ENCODE measurements at regions not wholly inside any gene's neighbourhood (a gene's known extent, or its start where the extent isn't known, plus 50 kb on each side); places are given as distances from the start of the nearest gene placed in this dataset.

DNA sequence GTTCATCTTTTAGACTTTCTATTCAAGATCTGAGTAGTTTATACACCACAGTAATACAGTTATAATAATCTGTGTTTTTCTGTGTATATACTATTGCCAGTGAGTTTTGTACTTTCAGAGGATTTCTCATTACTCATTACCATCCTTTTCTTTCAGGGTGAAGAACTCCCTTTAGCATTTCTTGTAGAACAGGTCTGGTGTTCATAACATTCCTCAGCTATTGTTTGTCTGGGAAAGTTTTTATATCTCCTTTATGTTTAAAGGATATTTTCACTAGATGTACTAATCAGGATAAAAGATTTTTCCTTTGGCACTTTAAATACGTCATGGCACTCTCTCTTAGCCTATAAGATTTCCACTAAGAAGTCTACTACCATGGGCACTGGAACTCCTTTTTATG is 705.5 kb downstream of the SLC4A3 start:
- DNase-seq (no peak), FAIRE-seq (no peak)
- Histone ChIP-seq H3K27ac (ENCODE audit: low read depth in 2 of 2, low read length in 2 of 2) (no peak overlapping the region), H3K4me3 (ENCODE audit: low read length in 3 of 3) (no peak overlapping the region), H3K9ac (ENCODE audit: low read length in 3 of 3) (no peak overlapping the region), H3K36me3 (ENCODE audit: control insufficient read depth in 2 of 3, insufficient read depth in 3 of 3, low read length in 3 of 3) (no peaks in the 10 kb centered on the region), H3K4me1 (ENCODE audit: control insufficient read depth in 2 of 3, insufficient read depth in 2 of 3, low read depth in 1 of 3, low read length in 3 of 3) (no peaks in the 10 kb centered on the region), H3K9me3 (ENCODE audit: control insufficient read depth in 2 of 3, insufficient read depth in 1 of 3, low read length in 3 of 3) (peaks cover 0 to 4% (median 2%) of the 10 kb centered on the region in 3 donors), H3K27me3 (ENCODE audit: control insufficient read depth, insufficient read depth, low read length) (no peaks in the 10 kb centered on the region)
- intact Hi-C loops (cut with DNase I), result no loop called here
- TF ChIP-seq, protein P1, sequence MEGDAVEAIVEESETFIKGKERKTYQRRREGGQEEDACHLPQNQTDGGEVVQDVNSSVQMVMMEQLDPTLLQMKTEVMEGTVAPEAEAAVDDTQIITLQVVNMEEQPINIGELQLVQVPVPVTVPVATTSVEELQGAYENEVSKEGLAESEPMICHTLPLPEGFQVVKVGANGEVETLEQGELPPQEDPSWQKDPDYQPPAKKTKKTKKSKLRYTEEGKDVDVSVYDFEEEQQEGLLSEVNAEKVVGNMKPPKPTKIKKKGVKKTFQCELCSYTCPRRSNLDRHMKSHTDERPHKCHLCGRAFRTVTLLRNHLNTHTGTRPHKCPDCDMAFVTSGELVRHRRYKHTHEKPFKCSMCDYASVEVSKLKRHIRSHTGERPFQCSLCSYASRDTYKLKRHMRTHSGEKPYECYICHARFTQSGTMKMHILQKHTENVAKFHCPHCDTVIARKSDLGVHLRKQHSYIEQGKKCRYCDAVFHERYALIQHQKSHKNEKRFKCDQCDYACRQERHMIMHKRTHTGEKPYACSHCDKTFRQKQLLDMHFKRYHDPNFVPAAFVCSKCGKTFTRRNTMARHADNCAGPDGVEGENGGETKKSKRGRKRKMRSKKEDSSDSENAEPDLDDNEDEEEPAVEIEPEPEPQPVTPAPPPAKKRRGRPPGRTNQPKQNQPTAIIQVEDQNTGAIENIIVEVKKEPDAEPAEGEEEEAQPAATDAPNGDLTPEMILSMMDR (IDR thresholded peaks at IDR 0.05; ENCODE audit: borderline replicate concordance, extremely low read depth, insufficient read depth), result no peak

GRCh38 chr2:220334210-220334609 is 706.8 kb downstream of the SLC4A3 start:
- no peak for FAIRE-seq
- intact Hi-C loops (cut with DNase I), result no loop called here
- TF ChIP-seq, protein P1 (IDR thresholded peaks at IDR 0.05; ENCODE audit: borderline replicate concordance, extremely low read depth, insufficient read depth), result no peak
- Histone ChIP-seq H3K36me3 (ENCODE audit: control insufficient read depth in 2 of 3, insufficient read depth in 3 of 3, low read length in 3 of 3) (no peaks in the 10 kb centered on the region), H3K4me1 (ENCODE audit: control insufficient read depth in 2 of 3, insufficient read depth in 2 of 3, low read depth in 1 of 3, low read length in 3 of 3) (no peaks in the 10 kb centered on the region), H3K9ac (ENCODE audit: low read length in 3 of 3) (no peak overlapping the region), H3K9me3 (ENCODE audit: control insufficient read depth in 2 of 3, insufficient read depth in 1 of 3, low read length in 3 of 3) (peaks cover 0 to 3% (median 0%) of the 10 kb centered on the region in 3 donors), H3K4me3 (ENCODE audit: low read length in 3 of 3) (no peak overlapping the region), H3K27me3 (ENCODE audit: control insufficient read depth, insufficient read depth, low read length) (no peaks in the 10 kb centered on the region), H3K27ac (ENCODE audit: low read depth in 2 of 2, low read length in 2 of 2) (no peak overlapping the region)
- DNase-seq, result no peak

- Histone ChIP-seq H3K4me1 (ENCODE audit: control insufficient read depth in 2 of 3, insufficient read depth in 2 of 3, low read depth in 1 of 3, low read length in 3 of 3) (no peaks in the 10 kb centered on the region), H3K9ac (ENCODE audit: low read length in 3 of 3) (no peak overlapping the region), H3K27me3 (ENCODE audit: control insufficient read depth, insufficient read depth, low read length) (no peaks in the 10 kb centered on the region), H3K4me3 (ENCODE audit: low read length in 3 of 3) (no peak overlapping the region), H3K9me3 (ENCODE audit: control insufficient read depth in 2 of 3, insufficient read depth in 1 of 3, low read length in 3 of 3) (no peaks in the 10 kb centered on the region), H3K27ac (ENCODE audit: low read depth in 2 of 2, low read length in 2 of 2) (no peak overlapping the region), H3K36me3 (ENCODE audit: control insufficient read depth in 2 of 3, insufficient read depth in 3 of 3, low read length in 3 of 3) (no peaks in the 10 kb centered on the region)
- DNase-seq (no peak), FAIRE-seq (no peak)
- TF ChIP-seq, protein P1 (IDR thresholded peaks at IDR 0.05; ENCODE audit: borderline replicate concordance, extremely low read depth, insufficient read depth), result no peak
- intact Hi-C loops (cut with DNase I), result no loop called here
Measured at GRCh38 chr2:220334871-220335590, 707.6 kb downstream of the SLC4A3 start.

- no peak overlapping the region for H3K9ac ChIP-seq (ENCODE audit: low read length in 3 of 3)
- no peaks in the 10 kb centered on the region for H3K4me1 ChIP-seq (ENCODE audit: control insufficient read depth in 2 of 3, insufficient read depth in 2 of 3, low read depth in 1 of 3, low read length in 3 of 3)
- H3K27ac ChIP-seq (ENCODE audit: low read depth in 2 of 2, low read length in 2 of 2), result no peak overlapping the region
- no peaks in the 10 kb centered on the region for H3K27me3 ChIP-seq (ENCODE audit: control insufficient read depth, insufficient read depth, low read length)
- FAIRE-seq (no peak), DNase-seq (no peak)
- intact Hi-C loops (cut with DNase I), result no loop called here
- H3K9me3 ChIP-seq (ENCODE audit: control insufficient read depth in 2 of 3, insufficient read depth in 1 of 3, low read length in 3 of 3), result no peaks in the 10 kb centered on the region
- H3K36me3 ChIP-seq (ENCODE audit: control insufficient read depth in 2 of 3, insufficient read depth in 3 of 3, low read length in 3 of 3), result no peaks in the 10 kb centered on the region
- TF ChIP-seq, protein P1 (IDR thresholded peaks at IDR 0.05; ENCODE audit: borderline replicate concordance, extremely low read depth, insufficient read depth), result no peak
- no peak overlapping the region for H3K4me3 ChIP-seq (ENCODE audit: low read length in 3 of 3)
Measured at GRCh38 chr2:220335591-220335915, 708.1 kb downstream of the SLC4A3 start.

Measured in kidney (tissue), 13 donors.